PC-3 (cell line): ENCODE measurements at regions not wholly inside any gene's neighbourhood (a gene's known extent, or its start where the extent isn't known, plus 50 kb on each side); places are given as distances from the start of the nearest gene placed in this dataset.

ENCODE experiments used
- ATAC-seq: fragments of 200-7000 bp; cut with Tn5 transposase; 2 replicates; pipeline ENCODE4 v1.9.1; 2020; ENCODE audit warnings: mild to moderate bottlenecking, moderate library complexity
- BruUV-seq: library from RNA; stranded (reverse); fragments of 400-500 nt; replicated peaks from 2 replicates; lab custom pipeline; 2021; lab: Mats Ljungman, UMichigan
- CTCF ChIA-PET: fragments of 300-600 bp; sonication (Branson Sonifier 250); formaldehyde crosslinking; loops from one replicate; lab custom pipeline; 2022; ENCODE audit warnings: antibody characterized with exemption; lab: Charles Lee
- POLR2A ChIA-PET: fragments of 300-600 bp; sonication (Branson Sonifier 250); formaldehyde crosslinking; loops from one replicate; lab custom pipeline; 2022; ENCODE audit warnings: antibody characterized with exemption; ENCODE audit not compliant: unreplicated experiment; lab: Charles Lee
- DNase-seq: peaks from one replicate; pipeline ENCODE4 v3.0.0-alpha.2; 2015
- H2AFZ ChIP-seq: fragments of 300-600 bp; sonication (generic); 2 replicates; pipeline ENCODE4 v1.6.0; 2016; ENCODE audit warnings: antibody characterized with exemption, low read length
- H3F3A ChIP-seq: fragments of 300-600 bp; sonication (generic); one replicate; pipeline ENCODE4 v1.6.0; 2017; ENCODE audit warnings: antibody characterized with exemption, low read length, control low read depth, mild to moderate bottlenecking; ENCODE audit not compliant: unreplicated experiment
- H3K27ac ChIP-seq: fragments of 300-600 bp; sonication (generic); 2 replicates; pipeline ENCODE4 v1.5.1; 2016; ENCODE audit warnings: mild to moderate bottlenecking, low read length
- H3K27me3 ChIP-seq: fragments of 300-600 bp; sonication (generic); 2 replicates; pipeline ENCODE4 v1.6.1; 2016; ENCODE audit warnings: low read length, mixed read lengths
- H3K36me3 ChIP-seq: fragments of 300-600 bp; sonication (generic); 2 replicates; pipeline ENCODE4 v1.6.1; 2016; ENCODE audit warnings: low read depth, mixed run types, low read length, mixed read lengths
- H3K4me1 ChIP-seq: fragments of 300-600 bp; sonication (generic); 2 replicates; pipeline ENCODE4 v1.5.1; 2016; ENCODE audit warnings: low read length; ENCODE audit not compliant: insufficient read depth
- H3K4me2 ChIP-seq: fragments of 300-600 bp; sonication (generic); 2 replicates; pipeline ENCODE4 v1.6.0; 2016; ENCODE audit warnings: low read length
- H3K4me3 ChIP-seq: fragments of 300-600 bp; sonication (generic); 2 replicates; pipeline ENCODE4 v1.5.1; 2016; ENCODE audit warnings: mild to moderate bottlenecking, low read length, mixed read lengths
- H3K79me2 ChIP-seq: fragments of 300-600 bp; sonication (generic); 2 replicates; pipeline ENCODE4 v1.6.1; 2017; ENCODE audit warnings: low read length, mixed read lengths
- H3K9ac ChIP-seq: fragments of 300-600 bp; sonication (generic); 2 replicates; pipeline ENCODE4 v1.6.0; 2016; ENCODE audit warnings: mild to moderate bottlenecking, low read length
- H3K9me2 ChIP-seq: fragments of 300-600 bp; sonication (generic); replicated peaks from 2 replicates; pipeline ENCODE4 v1.6.1; 2016; ENCODE audit warnings: mixed run types, low read length, mixed read lengths
- H3K9me3 ChIP-seq: fragments of 300-600 bp; sonication (generic); 2 replicates; pipeline ENCODE4 v1.6.1; 2016; ENCODE audit warnings: low read length, mixed read lengths
- H4K20me1 ChIP-seq: fragments of 300-600 bp; sonication (generic); 2 replicates; pipeline ENCODE4 v1.6.1; 2016; ENCODE audit warnings: low read length, mixed read lengths
- CTCF ChIP-seq: fragments of 300-600 bp; sonication (generic); conservative IDR thresholded peaks from 2 replicates; pipeline ENCODE4 v1.5.1; 2017; ENCODE audit warnings: antibody characterized with exemption, low read depth, mild to moderate bottlenecking, low read length
- EZH2 ChIP-seq: fragments of 300-600 bp; sonication (generic); IDR thresholded peaks from one replicate; pipeline ENCODE4 v1.6.1; 2017; ENCODE audit warnings: antibody characterized with exemption, mild to moderate bottlenecking, low read length; ENCODE audit not compliant: unreplicated experiment
- EZH2phosphoT487 ChIP-seq: fragments of 300-600 bp; sonication (generic); IDR thresholded peaks from 2 replicates; pipeline ENCODE4 v1.6.1; 2018; ENCODE audit warnings: mild to moderate bottlenecking, antibody characterized with exemption, low read length, borderline replicate concordance
- intact Hi-C: fragments of 100-400 bp; cut with micrococcal nuclease; formaldehyde crosslinking; loops from 2 replicates; pipeline ENCODE4 v1.9.0; 2023

GRCh38 chr6:71556141-71556540 is 267.5 kb downstream of the OGFRL1 start:
- ATAC-seq (no peak), DNase-seq (no peak)
- Histone ChIP-seq H3K4me3 (no peak overlapping the region), H3K9me2 (no peaks in the 10 kb centered on the region), H4K20me1 (no peaks in the 10 kb centered on the region), H3F3A (no peaks in the 10 kb centered on the region), H3K36me3 (no peaks in the 10 kb centered on the region), H3K4me1 (no peaks in the 10 kb centered on the region), H3K79me2 (no peaks in the 10 kb centered on the region), H3K9me3 (no peaks in the 10 kb centered on the region), H3K4me2 (no peak overlapping the region), H3K9ac (no peak overlapping the region), H3K27me3 (no peaks in the 10 kb centered on the region), H3K27ac (no peak overlapping the region), H2AFZ (no peak overlapping the region)
- ChIA-PET POLR2A (no interaction called here), CTCF (no interaction called here)
- no TSS peak for BruUV-seq
- intact Hi-C loops, result no loop called here
- no peak for TF ChIP-seq EZH2phosphoT487
- no peak for TF ChIP-seq CTCF
- TF ChIP-seq EZH2, result no peak

- ChIA-PET CTCF (no interaction called here), POLR2A (no interaction called here)
Measured at GRCh38 chr6:71558974-71559373, 270.4 kb downstream of the OGFRL1 start.

GRCh38 chr6:71567562-71567961 is 279.0 kb downstream of the OGFRL1 start:
- no peak for TF ChIP-seq EZH2
- TF ChIP-seq EZH2phosphoT487, result no peak
- no peak for TF ChIP-seq CTCF
- CTCF ChIA-PET, result no interaction called here
- no peak for ATAC-seq

More at GRCh38 chr6:71558974-71559373, 270.4 kb downstream of the OGFRL1 start:
- DNase-seq, result no peak
- Histone ChIP-seq H3F3A (no peaks in the 10 kb centered on the region), H3K9me2 (no peaks in the 10 kb centered on the region), H3K9me3 (no peaks in the 10 kb centered on the region), H3K27me3 (no peaks in the 10 kb centered on the region), H3K79me2 (no peaks in the 10 kb centered on the region), H3K9ac (no peak overlapping the region), H3K27ac (no peak overlapping the region), H3K4me1 (no peaks in the 10 kb centered on the region), H3K36me3 (no peaks in the 10 kb centered on the region), H2AFZ (no peak overlapping the region), H3K4me3 (no peak overlapping the region), H4K20me1 (no peaks in the 10 kb centered on the region), H3K4me2 (no peak overlapping the region)
- TF ChIP-seq EZH2phosphoT487 (no peak), EZH2 (no peak)
- BruUV-seq, result no TSS peak
- ATAC-seq, result no peak
- intact Hi-C loops, result no loop called here

More at GRCh38 chr6:71567562-71567961, 279.0 kb downstream of the OGFRL1 start:
- Histone ChIP-seq H3K4me1 (no peaks in the 10 kb centered on the region), H3K36me3 (no peaks in the 10 kb centered on the region), H3K27ac (no peak overlapping the region), H3K4me3 (no peak overlapping the region), H4K20me1 (no peaks in the 10 kb centered on the region), H3K27me3 (no peaks in the 10 kb centered on the region), H3K4me2 (no peak overlapping the region), H3K79me2 (no peaks in the 10 kb centered on the region), H3K9me3 (no peaks in the 10 kb centered on the region), H3K9ac (no peak overlapping the region), H3K9me2 (no peaks in the 10 kb centered on the region), H3F3A (no peaks in the 10 kb centered on the region), H2AFZ (no peak overlapping the region)
- no TSS peak for BruUV-seq
- intact Hi-C loops, result no loop called here
- DNase-seq, result no peak
- POLR2A ChIA-PET, result no interaction called here
